ENCODE measurements at regions not wholly inside any gene's neighbourhood (a gene's known extent, or its start where the extent isn't known, plus 50 kb on each side); places are given as distances from the start of the nearest gene placed in this dataset.

- in situ Hi-C loops (cut with HindIII; ENCODE audit: extremely low pct_ligation_motif_present, low pct_unique_long_range_greater_than_20kb) (no loop called here), intact Hi-C loops (cut with micrococcal nuclease; ENCODE audit: unreplicated experiment) (no loop called here)
- no peak for DNase-seq (ENCODE audit: low spot score)
- Histone ChIP-seq H3K9ac (ENCODE audit: insufficient read depth, low read depth, low read length) (no peak overlapping the region), H4K20me1 (ENCODE audit: insufficient read depth, low read length) (no peaks in the 10 kb centered on the region), H2AFZ (ENCODE audit: low read length) (no peak overlapping the region), H3K4me1 (ENCODE audit: insufficient read depth, low read length) (no peaks in the 10 kb centered on the region), H3K79me2 (ENCODE audit: insufficient read depth, low read length) (no peaks in the 10 kb centered on the region), H3K9me3 (ENCODE audit: low read length) (no peaks in the 10 kb centered on the region), H3K27ac (ENCODE audit: extremely low read length, insufficient read depth, low read length) (no peak overlapping the region), H3K4me2 (ENCODE audit: low read depth, low read length) (no peak overlapping the region), H3K4me3 (replicated peaks in 1 of 3; ENCODE audit: insufficient read depth in 1 of 3, low read depth in 2 of 3, low read length in 3 of 3) (no peak overlapping the region), H3K27me3 (ENCODE audit: control insufficient read depth in 1 of 2, insufficient read depth in 2 of 2, low read length in 2 of 2) (peaks cover 11 to 67% of the 10 kb centered on the region in 2 experiments; a peak in 4 of 5 replicates), H3K36me3 (replicated peaks in 1 of 2; ENCODE audit: control insufficient read depth in 1 of 2, insufficient read depth in 2 of 2, low read length in 2 of 2) (no peaks in the 10 kb centered on the region)
- POLR2A ChIA-PET: no interaction called here
- ATAC-seq: no peak
- no peak for TF ChIP-seq ZNF614 (CRISPR knock-in tag; IDR thresholded peaks at IDR 0.05; ENCODE audit: borderline replicate concordance)
- TF ChIP-seq PLSCR1 (CRISPR knock-in tag; IDR thresholded peaks at IDR 0.05; ENCODE audit: borderline replicate concordance): no peak
- no peak for TF ChIP-seq FOXC1 (CRISPR knock-in tag; IDR thresholded peaks at IDR 0.05; ENCODE audit: borderline replicate concordance)
- no peak for TF ChIP-seq ZNF33A (CRISPR knock-in tag; IDR thresholded peaks at IDR 0.05; ENCODE audit: borderline replicate concordance)
- TF ChIP-seq BHLHE40 (IDR thresholded peaks at IDR 0.05; ENCODE audit: low read length): no peak
- TF ChIP-seq PITX1 (CRISPR knock-in tag; IDR thresholded peaks at IDR 0.05): no peak
- no peak for TF ChIP-seq SPEN (CRISPR knock-in tag; IDR thresholded peaks at IDR 0.05; ENCODE audit: low read depth)
- no peak for TF ChIP-seq DNMT3B (CRISPR knock-in tag; conservative IDR thresholded peaks at IDR 0.05)
- no peak for TF ChIP-seq SRSF1 (optimal IDR thresholded peaks at IDR 0.05; ENCODE audit: low read depth, low read length)
- no peak for TF ChIP-seq WIZ (CRISPR knock-in tag; IDR thresholded peaks at IDR 0.05)
- no peak for TF ChIP-seq USF2 (IDR thresholded peaks at IDR 0.05; ENCODE audit: low read depth, low read length)
- TF ChIP-seq USF2 (CRISPR knock-in tag; IDR thresholded peaks at IDR 0.05; ENCODE audit: borderline replicate concordance): no peak
- TF ChIP-seq HHEX (CRISPR knock-in tag; IDR thresholded peaks at IDR 0.05): no peak
- no peak for TF ChIP-seq ZC3H4 (CRISPR knock-in tag; IDR thresholded peaks at IDR 0.05; ENCODE audit: borderline replicate concordance)
- 57% methylated on average over 6 of the region's 8 CpGs for WGBS (ENCODE audit: low lambda C conversion rate)
- no peak for FAIRE-seq
- no TSS peak for BruUV-seq (replicated peaks)
- CTCF ChIA-PET (ENCODE audit: low intra/inter-chr PET ratio, low total read pairs): no interaction called here
These were observed 283.1 kb upstream of the TNRC6C start for GRCh38 chr17:77675411-77675810.

Data from HepG2 (cell line).